Endothelial cell of umbilical vein (primary cell): ENCODE measurements at regions not wholly inside any gene's neighbourhood (a gene's known extent, or its start where the extent isn't known, plus 50 kb on each side); places are given as distances from the start of the nearest gene placed in this dataset.

Experiments
- BruUV-seq: library from RNA; stranded (reverse); fragments of 400-500 nt; replicated peaks from 2 replicates; lab custom pipeline; 2021; lab: Mats Ljungman, UMichigan
- CTCF ChIA-PET: fragments of 300-600, 350-600 bp; sonication (Branson Sonifier 250); formaldehyde crosslinking; loops from one replicate; lab custom pipeline; 2021; ENCODE audit warnings: antibody characterized with exemption, inconsistent platforms; lab: Charles Lee
- POLR2A ChIA-PET: fragments of 300-600, 350-600 bp; sonication (Branson Sonifier 250); formaldehyde crosslinking; loops from one replicate; lab custom pipeline; 2021; ENCODE audit warnings: antibody characterized with exemption, inconsistent platforms; lab: Charles Lee
- DNase-seq: peaks from one replicate; pipeline ENCODE4 v3.0.0-alpha.2; 2011; ENCODE audit warnings: low read depth, low spot score
- FAIRE-seq: peaks from 2 replicates; lab custom pipeline; 2011; peaks lifted over from hg19 to GRCh38; lab: Jason Lieb, UNC
- H2AFZ ChIP-seq: 2 replicates; pipeline ENCODE4 v1.6.0; 2012; ENCODE audit warnings: low read depth, low read length, control low read depth, inconsistent platforms
- H3K27ac ChIP-seq: 2 replicates; pipeline ENCODE4 v1.5.1; 2011; ENCODE audit warnings: low read depth, mild to moderate bottlenecking, control low read depth, low read length, moderate library complexity; ENCODE audit not compliant: insufficient read depth
- H3K27me3 ChIP-seq, 2 experiments: 2 replicates each; pipeline versions ENCODE4 v1.6.0 to v1.6.1; 2011; ENCODE audit warnings: low read length in 2 of 2, mixed read lengths in 1 of 2; ENCODE audit not compliant: control insufficient read depth in 2 of 2, insufficient read depth in 2 of 2
- H3K36me3 ChIP-seq, 2 experiments: 2 replicates in 1 of 2; 3 replicates in 1 of 2; pipeline ENCODE4 v1.5.1; 2011; ENCODE audit warnings: low read length in 2 of 2, mild to moderate bottlenecking in 1 of 2, moderate library complexity in 1 of 2; ENCODE audit not compliant: control insufficient read depth in 2 of 2, insufficient read depth in 2 of 2; ENCODE audit errors: extremely low read depth in 1 of 2
- H3K4me1 ChIP-seq: 3 replicates; pipeline ENCODE4 v1.5.1; 2011; ENCODE audit warnings: mild to moderate bottlenecking, low read length; ENCODE audit not compliant: control insufficient read depth, insufficient read depth; ENCODE audit errors: extremely low read depth
- H3K4me2 ChIP-seq: 2 replicates; pipeline ENCODE4 v1.6.1; 2011; ENCODE audit warnings: low read length, control low read depth, mixed read lengths; ENCODE audit not compliant: insufficient read depth
- H3K4me3 ChIP-seq, 3 experiments: fragments of 200-600 bp in 1 of 3; sonication (generic), shearing (Covaris generic) in 1 of 3; replicated peaks in 1 of 3; 2 replicates each; pipeline ENCODE4 v1.5.1; 2011 to 2016; ENCODE audit warnings: control low read depth in 3 of 3, low read length in 3 of 3, mild to moderate bottlenecking in 2 of 3, inconsistent platforms in 1 of 3, low read depth in 1 of 3, moderate library complexity in 1 of 3; ENCODE audit not compliant: insufficient read depth in 1 of 3
- H3K79me2 ChIP-seq: 2 replicates; pipeline ENCODE4 v1.6.0; 2012; ENCODE audit warnings: low read length, inconsistent platforms; ENCODE audit not compliant: control insufficient read depth, insufficient read depth
- H3K9ac ChIP-seq: replicated peaks from 2 replicates; pipeline ENCODE3; 2011; ENCODE audit warnings: low read length, control low read depth; ENCODE audit not compliant: insufficient read depth; ENCODE audit errors: extremely low read depth
- H3K9me1 ChIP-seq: replicated peaks from 3 replicates; pipeline ENCODE4 v1.6.0; 2011; ENCODE audit warnings: mild to moderate bottlenecking, low read length; ENCODE audit not compliant: control insufficient read depth, insufficient read depth; ENCODE audit errors: extremely low read depth
- H3K9me3 ChIP-seq: replicated peaks from 2 replicates; pipeline ENCODE4 v1.5.1; 2012; ENCODE audit warnings: low read length, inconsistent platforms; ENCODE audit not compliant: control insufficient read depth, insufficient read depth
- H4K20me1 ChIP-seq: replicated peaks from 2 replicates; pipeline ENCODE3; 2011; ENCODE audit warnings: mild to moderate bottlenecking, low read length; ENCODE audit not compliant: control insufficient read depth, insufficient read depth; ENCODE audit errors: extremely low read depth
- CTCF ChIP-seq, 2 donors: IDR thresholded peaks; 1 replicate in 1 of 2; 2 replicates in 1 of 2; pipeline ENCODE4 v1.5.1; 2011; ENCODE audit warnings: low read length in 2 of 2, mild to moderate bottlenecking in 2 of 2, moderate library complexity in 2 of 2, control low read depth in 1 of 2, inconsistent platforms in 1 of 2, low read depth in 1 of 2; ENCODE audit not compliant: insufficient read depth in 1 of 2; ENCODE audit errors: extremely low read depth in 1 of 2
- EZH2 ChIP-seq: IDR thresholded peaks from 2 replicates; pipeline ENCODE4 v1.6.1; 2012; ENCODE audit warnings: borderline replicate concordance, low read depth, mild to moderate bottlenecking, moderate library complexity, low read length, inconsistent platforms; ENCODE audit not compliant: severe bottlenecking
- FOS ChIP-seq: IDR thresholded peaks from 2 replicates; pipeline ENCODE4 v1.6.1; 2011; ENCODE audit warnings: mild to moderate bottlenecking, low read length, moderate library complexity, borderline replicate concordance; ENCODE audit not compliant: insufficient read depth
- JUN ChIP-seq: IDR thresholded peaks from 2 replicates; pipeline ENCODE4 v1.6.1; 2011; ENCODE audit warnings: borderline replicate concordance, low read depth; ENCODE audit not compliant: insufficient read length, insufficient read depth
- MAX ChIP-seq: IDR thresholded peaks from 2 replicates; pipeline ENCODE4 v1.6.1; 2011; ENCODE audit not compliant: insufficient read depth, insufficient read length
- MYC ChIP-seq: IDR thresholded peaks from one replicate; pipeline ENCODE4 v1.6.1; 2011; ENCODE audit warnings: mild to moderate bottlenecking, low read depth, low read length
- POLR2A ChIP-seq: IDR thresholded peaks from 2 replicates; pipeline ENCODE4 v1.6.1; 2012; ENCODE audit warnings: low read depth, mild to moderate bottlenecking, control low read depth, low read length
- POLR2AphosphoS5 ChIP-seq: IDR thresholded peaks from 2 replicates; pipeline ENCODE4 v1.6.1; 2012; ENCODE audit warnings: low read depth, mild to moderate bottlenecking, control low read depth, low read length, moderate library complexity; ENCODE audit not compliant: insufficient read depth
- dilution Hi-C: fragments of 300-500 bp; cut with MboI; formaldehyde crosslinking; loops from one replicate; pipeline ENCODE4 v1.15.0; 2019; ENCODE audit warnings: low sequenced_read_pairs; ENCODE audit not compliant: extremely low pct_ligation_motif_present
- intact Hi-C: fragments of 100-400 bp; cut with micrococcal nuclease; formaldehyde crosslinking; loops from one replicate; pipeline ENCODE4 v1.10.0; 2022

- peaks cover 6 to 8% of the 10 kb centered on the region in 2 experiments for H3K27me3 ChIP-seq
- no peaks in the 10 kb centered on the region for H3K36me3 ChIP-seq
- no peak overlapping the region for H3K9ac ChIP-seq
- H3K27ac ChIP-seq = no peak overlapping the region
- H3K79me2 ChIP-seq = no peaks in the 10 kb centered on the region
- intact Hi-C loops (no loop called here), dilution Hi-C loops (no loop called here)
- H2AFZ ChIP-seq = no peak overlapping the region
- no peaks in the 10 kb centered on the region for H3K9me3 ChIP-seq
- FAIRE-seq (no peak), DNase-seq (no peak)
- no peaks in the 10 kb centered on the region for H3K9me1 ChIP-seq
- BruUV-seq = no TSS peak
- no peaks in the 10 kb centered on the region for H3K4me1 ChIP-seq
- ChIA-PET POLR2A (no interaction called here), CTCF (no interaction called here)
- no peak overlapping the region for H3K4me3 ChIP-seq
- H4K20me1 ChIP-seq = no peaks in the 10 kb centered on the region
- no peak overlapping the region for H3K4me2 ChIP-seq
- no peak for TF ChIP-seq JUN
- no peak for TF ChIP-seq POLR2AphosphoS5
- no peak for TF ChIP-seq FOS
- no peak for TF ChIP-seq MAX
- no peak for TF ChIP-seq EZH2
- no peak for TF ChIP-seq MYC
- TF ChIP-seq POLR2A = no peak
- no peak for TF ChIP-seq CTCF (IDR thresholded peaks at IDR 0.05; ENCODE audit: extremely low read depth in 1 of 2, insufficient read depth in 1 of 2, low read depth in 1 of 2, low read length in 2 of 2)
Observed at GRCh38 chr3:150116196-150116595, 145.5 kb upstream of the PFN2 start.
